AG08396 (cell line): ENCODE measurements at regions not wholly inside any gene's neighbourhood (a gene's known extent, or its start where the extent isn't known, plus 50 kb on each side); places are given as distances from the start of the nearest gene placed in this dataset.
A peak's percentile ranks its signal among the peaks of the same experiment; 100 is the strongest.
"Not testable (repeated sequence)": the region's sequence is repeated elsewhere in the genome, so short reads cannot be mapped to it uniquely, and the experiment has no call there.

Source experiments
- DNase-seq: peaks from one replicate; pipeline ENCODE4 v3.0.0; 2012; ENCODE audit warnings: low spot score, mixed read lengths

DNA sequence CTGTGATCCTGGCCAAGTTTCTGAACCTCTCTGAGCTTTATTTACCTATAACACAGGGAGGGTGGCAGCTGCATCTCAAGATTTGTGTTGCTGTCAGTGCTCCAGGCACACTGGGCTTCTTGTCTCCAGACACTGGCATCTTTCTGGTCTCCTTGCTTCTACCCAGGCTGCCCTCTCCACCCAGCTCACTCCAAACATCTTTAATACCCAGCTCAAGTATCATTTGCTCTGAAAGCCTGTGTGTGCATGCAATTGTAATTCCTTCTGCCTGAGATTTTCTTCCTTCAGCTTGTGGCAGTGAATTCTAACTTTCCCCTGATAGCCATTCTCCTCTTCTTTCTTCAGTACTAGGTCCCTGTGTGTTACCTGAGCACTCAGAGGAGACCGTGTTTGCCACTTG lies 50.7 kb upstream of the USP7 start:
- DNase-seq, result no peak

DNA sequence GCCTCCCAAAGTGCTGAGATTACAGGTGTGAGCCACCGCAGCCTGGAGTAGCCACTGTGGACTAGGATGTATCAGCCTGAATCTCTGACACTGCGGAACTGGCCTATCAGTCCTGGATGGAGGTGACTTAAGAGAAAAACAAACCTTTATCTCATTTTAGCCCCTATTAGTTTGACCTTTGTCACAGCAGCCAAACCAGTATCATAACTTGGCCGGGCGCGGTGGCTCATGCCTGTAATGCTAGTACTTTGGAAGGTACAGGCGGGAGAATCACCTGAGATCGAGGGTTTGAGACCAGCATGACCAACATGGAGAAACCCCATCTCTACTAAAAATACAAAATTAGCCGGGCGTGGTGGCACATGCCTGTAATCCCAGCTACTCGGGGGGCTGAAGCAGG lies 51.8 kb upstream of the USP7 start:
- DNase-seq, result no peak

DNA sequence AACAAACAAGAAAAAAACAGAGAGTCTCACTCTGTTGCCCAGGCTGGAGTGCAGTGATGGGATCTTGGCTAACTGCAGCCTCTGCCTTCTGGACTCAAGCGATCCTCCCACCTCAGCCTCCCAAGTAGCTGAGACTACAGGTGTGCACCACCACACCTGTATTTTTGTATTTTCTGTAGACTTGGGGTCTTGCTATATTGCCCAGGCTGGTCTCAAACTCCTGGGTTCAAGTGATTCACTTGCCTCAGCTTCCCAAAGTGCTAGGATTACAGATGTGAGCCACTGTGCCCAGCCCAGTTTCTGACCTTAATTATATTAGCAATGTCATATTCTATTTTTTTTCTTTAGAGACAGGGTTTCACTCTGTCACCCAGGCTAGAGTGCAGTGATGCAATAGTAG lies 52.3 kb upstream of the USP7 start:
- not testable (repeated sequence) for DNase-seq

DNA sequence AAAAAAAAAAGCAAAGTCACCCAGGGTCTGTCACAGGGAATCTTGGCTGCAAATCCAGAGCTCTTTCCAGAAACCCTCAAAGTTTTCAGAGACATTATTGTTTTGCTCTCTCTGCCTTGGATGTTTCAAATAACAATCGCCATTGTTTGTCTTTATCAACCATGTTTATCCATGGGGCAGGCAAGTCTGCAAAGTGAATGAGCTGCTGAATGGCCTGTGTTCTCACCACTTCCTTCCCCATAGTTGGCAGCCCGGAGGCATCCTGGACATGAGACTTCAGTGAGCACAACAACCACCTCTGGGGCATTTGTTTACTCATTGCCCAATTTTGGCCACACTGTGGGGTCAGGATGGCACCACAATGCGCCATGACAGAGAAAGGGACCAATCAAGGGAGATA lies 53.1 kb upstream of the USP7 start:
- DNase-seq, result no peak

DNA sequence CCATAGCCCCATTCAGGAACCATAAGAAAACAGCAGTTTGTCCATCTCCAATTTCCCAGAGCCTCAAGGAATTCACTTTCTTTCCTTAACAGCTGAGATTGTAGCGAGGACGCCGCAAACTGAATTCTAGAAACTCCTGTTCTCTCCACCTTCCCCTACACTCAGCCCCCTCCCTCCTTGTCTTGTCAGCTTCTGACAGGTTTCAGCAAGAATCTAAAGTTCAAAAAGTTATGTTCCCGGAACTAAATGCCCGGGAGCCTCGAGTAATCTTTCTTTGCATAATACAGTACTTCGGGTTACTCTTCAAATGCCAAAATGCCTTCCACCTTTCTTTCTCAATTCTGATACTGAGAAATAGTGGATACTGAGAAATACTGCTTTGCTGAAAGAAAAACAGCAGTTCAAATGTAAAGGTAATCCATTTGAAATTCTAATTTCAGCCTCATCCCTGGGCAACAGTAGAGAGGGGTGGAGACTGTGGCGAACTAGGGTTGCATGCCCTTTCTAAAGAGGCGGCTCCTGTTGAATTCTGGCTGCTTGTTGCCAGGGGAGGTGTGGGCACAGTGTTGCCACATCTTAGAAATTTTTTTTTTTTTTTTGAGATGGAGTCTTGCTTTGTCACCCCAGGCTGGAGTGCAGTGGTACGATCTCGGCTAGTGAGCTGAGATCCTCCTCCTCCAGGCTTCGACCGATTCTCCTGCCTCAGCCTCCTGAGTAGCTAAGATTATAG lies 63.5 kb upstream of the USP7 start:
- DNase-seq, result no peak

DNA sequence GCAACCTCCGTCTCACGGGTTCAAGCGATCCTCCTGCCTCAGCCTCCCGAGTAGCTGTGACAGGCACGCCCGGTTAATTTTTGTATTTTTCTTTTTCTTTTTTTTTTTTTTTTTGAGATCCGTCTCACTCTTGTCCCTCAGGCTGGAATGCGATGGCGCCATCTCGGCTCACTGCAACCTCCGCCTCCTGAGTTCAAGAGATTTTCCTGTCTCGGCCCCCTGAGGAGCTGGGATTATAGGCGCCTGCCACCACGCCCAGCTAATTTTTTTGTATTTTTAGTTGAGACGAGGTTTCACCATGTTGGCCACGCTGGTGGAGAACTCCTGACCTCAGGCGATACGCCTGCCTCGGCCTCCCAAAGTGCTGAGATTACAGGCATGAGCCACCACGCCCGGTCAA lies 63.0 kb upstream of the HAPSTR1 start:
- DNase-seq, result not testable (repeated sequence)

DNA sequence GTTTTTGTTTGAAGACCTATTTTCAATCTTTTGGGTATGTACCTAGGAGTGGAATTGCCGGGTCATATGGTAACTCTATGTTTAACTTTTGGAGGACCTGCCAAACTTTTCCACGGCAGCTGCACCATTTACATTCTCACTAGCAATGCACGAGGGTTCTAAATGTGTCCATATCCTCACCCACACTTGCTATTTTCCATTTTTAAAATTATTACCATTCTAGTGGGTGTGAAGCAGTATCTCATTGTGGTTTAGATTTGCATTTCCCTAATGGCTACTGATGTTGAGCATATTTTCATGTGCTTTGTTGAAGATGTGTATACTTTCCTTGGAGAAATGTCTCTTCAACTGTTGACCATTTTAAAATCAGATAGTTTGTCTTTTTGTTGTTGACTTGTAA lies 60.3 kb upstream of the HAPSTR1 start:
- DNase-seq, result no peak

DNA sequence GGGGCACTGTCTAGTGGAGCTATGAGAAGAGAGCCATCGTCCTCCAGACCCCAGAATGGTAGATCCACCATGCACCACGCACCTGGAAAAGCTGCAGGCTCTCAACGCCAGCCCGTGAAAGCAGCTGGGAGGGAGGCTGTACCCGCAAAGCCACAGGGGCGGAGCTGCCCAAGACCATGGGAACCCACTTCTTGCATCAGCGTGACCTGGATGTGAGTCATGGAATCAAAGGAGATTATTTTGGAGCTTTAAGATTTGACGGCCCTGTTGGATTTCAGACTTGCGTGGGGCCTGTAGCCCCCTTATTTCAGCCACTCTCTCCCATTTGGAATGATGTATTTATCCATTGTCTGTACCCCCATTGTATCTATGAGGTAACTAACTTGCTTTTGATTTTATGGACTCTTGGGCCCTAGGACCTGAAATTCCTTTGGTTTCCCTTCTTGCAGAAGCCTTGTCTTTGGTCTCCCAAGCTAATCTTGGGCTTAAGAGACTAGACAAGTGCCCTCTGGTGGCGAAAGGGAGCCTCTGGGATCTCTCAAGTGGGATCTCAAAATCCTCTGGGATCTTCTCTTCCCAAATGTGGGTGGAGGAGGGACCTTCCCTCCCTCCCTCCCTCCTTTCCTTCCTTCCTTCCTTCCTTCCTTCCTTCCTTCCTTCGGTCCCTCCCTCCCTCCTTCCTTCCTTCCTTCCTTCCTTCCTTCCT lies 58.2 kb upstream of the HAPSTR1 start:
- peak; percentile 60 for DNase-seq

DNA sequence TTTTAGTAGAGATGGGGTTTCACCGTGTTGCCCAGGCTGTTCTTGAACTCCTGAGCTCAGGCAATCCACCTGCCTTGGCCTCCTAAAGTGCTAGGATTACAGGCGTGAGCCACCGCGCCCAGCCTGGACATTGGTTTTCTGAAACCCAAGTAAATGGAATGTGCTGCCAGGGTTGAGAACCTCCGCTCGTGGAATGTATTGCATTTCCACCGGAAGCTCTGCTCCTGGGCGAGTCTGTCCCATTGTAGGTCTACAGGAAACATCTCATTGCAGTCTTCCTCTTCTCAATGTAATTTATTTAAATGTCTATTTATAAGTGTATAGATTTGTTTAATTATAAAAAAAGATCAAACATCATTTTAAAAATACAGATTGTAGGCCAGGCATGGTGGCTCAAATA lies 57.4 kb upstream of the HAPSTR1 start:
- no peak for DNase-seq

DNA sequence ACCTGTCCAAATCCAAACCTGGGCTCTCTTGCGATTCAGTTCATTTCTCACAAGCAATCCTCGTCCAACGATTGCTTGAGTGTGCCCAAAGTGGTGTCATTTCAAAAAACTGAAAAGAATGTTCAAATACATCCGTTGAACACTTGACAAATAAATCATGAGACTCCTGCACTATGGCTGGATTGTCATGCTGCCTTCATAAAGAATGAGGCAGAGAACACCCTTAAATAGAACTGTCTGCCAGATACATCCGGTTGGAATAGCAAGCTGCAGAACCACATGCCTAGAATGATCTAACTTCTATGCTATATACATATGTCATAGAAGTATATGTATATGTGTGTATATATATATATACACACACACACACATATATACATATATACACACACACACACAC lies 55.4 kb upstream of the HAPSTR1 start:
- DNase-seq, result no peak

DNA sequence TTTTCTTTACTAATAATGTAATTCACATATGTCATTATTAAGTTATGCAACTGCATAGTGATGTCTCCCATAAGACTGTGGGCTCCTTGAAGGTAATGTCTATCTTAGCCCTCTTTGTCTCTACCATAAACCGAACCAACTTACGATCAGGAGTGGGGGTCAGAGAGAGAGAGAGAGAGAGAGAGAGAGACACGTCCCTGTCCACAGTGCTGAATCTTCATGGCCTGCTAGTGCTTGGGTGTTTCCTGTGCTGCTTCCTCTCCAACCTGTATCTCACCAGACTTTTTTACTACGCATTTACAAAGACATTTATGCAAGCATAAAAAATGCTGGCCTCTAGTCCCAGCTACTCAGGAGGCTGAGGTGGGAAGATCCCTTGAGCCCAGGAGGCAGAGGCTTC lies 52.2 kb upstream of the HAPSTR1 start:
- no peak for DNase-seq

DNA sequence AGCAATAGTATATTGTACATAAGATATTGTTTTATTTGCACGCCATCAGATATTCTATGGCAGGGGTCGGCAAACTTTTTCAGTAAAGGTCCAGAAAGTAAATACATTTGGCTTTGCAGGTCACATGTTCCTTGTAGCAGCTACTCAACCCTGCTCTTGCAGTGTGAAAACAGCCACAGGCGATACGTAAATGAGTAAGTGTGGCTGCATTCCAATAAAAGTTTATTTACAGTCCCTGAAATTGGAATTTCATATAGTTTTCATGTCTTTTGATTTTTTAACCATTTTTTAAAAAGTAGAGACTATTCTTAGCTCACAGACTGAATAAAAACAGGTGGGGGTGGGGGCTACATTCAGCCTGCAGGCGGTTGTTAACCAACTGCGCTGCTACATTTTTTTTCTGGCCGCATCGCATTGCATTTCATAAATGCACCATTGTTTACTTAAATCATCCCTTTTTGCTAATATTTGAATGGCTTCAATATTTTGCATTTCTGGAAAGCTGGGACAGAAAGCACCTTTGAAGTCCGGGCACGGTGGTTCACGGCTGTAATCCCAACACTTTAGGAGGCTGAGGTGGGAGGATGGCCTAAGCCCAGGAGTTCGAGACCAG lies 50.5 kb upstream of the HAPSTR1 start:
- DNase-seq, result no peak
